GM18858 (cell line): ENCODE measurements at regions not wholly inside any gene's neighbourhood (a gene's known extent, or its start where the extent isn't known, plus 50 kb on each side); places are given as distances from the start of the nearest gene placed in this dataset.

Experiments
- ATAC-seq: cut with Tn5 transposase; IDR thresholded peaks from one replicate; pipeline ENCODE4 v1.9.1; 2021; ENCODE audit not compliant: unreplicated experiment

- ATAC-seq = no peak
These were observed 419.6 kb upstream of the NRP1 start for GRCh38 chr10:33754052-33754451.

- ATAC-seq = no peak
These were observed 418.9 kb upstream of the NRP1 start for GRCh38 chr10:33753389-33753788.

GRCh38 chr10:33749790-33750189, 415.3 kb upstream of the NRP1 start:
- no peak for ATAC-seq

- no peak for ATAC-seq
These were observed 414.7 kb upstream of the NRP1 start for GRCh38 chr10:33749067-33749735.

GRCh38 chr10:33746836-33747268, 412.4 kb upstream of the NRP1 start:
- no peak for ATAC-seq

- no peak for ATAC-seq
These were observed 411.7 kb upstream of the NRP1 start for GRCh38 chr10:33746186-33746585.

GRCh38 chr10:33743429-33743857, 409.0 kb upstream of the NRP1 start:
- ATAC-seq = peak; percentile 73

- no peak for ATAC-seq
These were observed 404.6 kb upstream of the NRP1 start for GRCh38 chr10:33739031-33739430.

GRCh38 chr10:33735464-33735923, 401.0 kb upstream of the NRP1 start:
- peak; percentile 51 for ATAC-seq

- ATAC-seq = no peak
These were observed 400.1 kb upstream of the NRP1 start for GRCh38 chr10:33734393-33735155.

- ATAC-seq = no peak
These were observed 398.6 kb upstream of the NRP1 start for GRCh38 chr10:33733058-33733457.

GRCh38 chr10:33732161-33732680, 397.8 kb upstream of the NRP1 start:
- no peak for ATAC-seq

GRCh38 chr10:33731322-33731721, 396.9 kb upstream of the NRP1 start:
- no peak for ATAC-seq

- ATAC-seq = no peak
These were observed 391.0 kb upstream of the NRP1 start for GRCh38 chr10:33725430-33725829.

GRCh38 chr10:33723181-33723580, 388.7 kb upstream of the NRP1 start:
- ATAC-seq = no peak

- ATAC-seq = no peak
These were observed 387.6 kb upstream of the NRP1 start for GRCh38 chr10:33722067-33722466.

GRCh38 chr10:33721509-33721908, 387.0 kb upstream of the NRP1 start:
- no peak for ATAC-seq

GRCh38 chr10:33720161-33720560, 385.7 kb upstream of the NRP1 start:
- no peak for ATAC-seq

- ATAC-seq = no peak
These were observed 384.7 kb upstream of the NRP1 start for GRCh38 chr10:33719005-33719703.

GRCh38 chr10:33716501-33717267, 382.2 kb upstream of the NRP1 start:
- peak; percentile 60 for ATAC-seq
